HL-60 (cell line): ENCODE measurements at regions not wholly inside any gene's neighbourhood (a gene's known extent, or its start where the extent isn't known, plus 50 kb on each side); places are given as distances from the start of the nearest gene placed in this dataset.

Experiments
- CTCF ChIP-seq: IDR thresholded peaks from one replicate; pipeline ENCODE4 v1.5.1; 2011; ENCODE audit warnings: low read length, control low read depth, inconsistent platforms; ENCODE audit not compliant: insufficient read depth
- POLR2AphosphoS5 ChIP-seq: IDR thresholded peaks from 2 replicates; pipeline ENCODE4 v1.6.1; 2012; ENCODE audit warnings: low read depth

DNA sequence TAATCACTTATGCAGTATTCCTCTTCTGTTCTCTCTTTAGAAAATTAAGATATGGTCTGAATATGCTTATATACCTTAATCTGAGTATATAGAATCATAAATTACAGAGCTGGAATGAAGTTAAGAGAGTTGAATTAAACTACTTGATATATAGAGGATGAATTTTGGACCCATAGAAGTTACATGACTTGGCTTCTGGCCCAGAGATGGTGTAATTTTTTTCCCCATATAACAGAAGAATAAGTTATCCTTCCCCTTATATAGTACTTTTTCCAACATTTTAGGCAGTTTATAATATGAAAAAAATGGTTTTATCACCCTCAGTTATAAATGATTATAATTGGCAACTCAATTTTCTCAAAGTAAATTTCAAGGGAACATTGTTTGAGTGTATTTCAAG is 616.3 kb downstream of the TBC1D4 start:
- TF ChIP-seq CTCF, result no peak
- no peak for TF ChIP-seq POLR2AphosphoS5
